Adrenal gland (tissue), 5 donors: ENCODE measurements at regions not wholly inside any gene's neighbourhood (a gene's known extent, or its start where the extent isn't known, plus 50 kb on each side); places are given as distances from the start of the nearest gene placed in this dataset.

Source experiments
- CTCF ChIP-seq, 6 experiments: fragments of 450-650 bp in 4 of 6; fragments of 200-600 bp in 2 of 6; sonication (generic) in 1 of 6; IDR thresholded peaks; 1 replicate in 5 of 6; 2 replicates in 1 of 6; pipeline versions ENCODE4 v1.5.1 to v1.8.0; 2016 to 2021; ENCODE audit warnings: antibody characterized with exemption in 6 of 6, mild to moderate bottlenecking in 2 of 6, moderate library complexity in 1 of 6
- POLR2A ChIP-seq, 2 donors: fragments of 450-650 bp; IDR thresholded peaks; one replicate each; pipeline ENCODE4 v1.6.1; 2017; ENCODE audit warnings: antibody characterized with exemption in 2 of 2, mild to moderate bottlenecking in 2 of 2, moderate library complexity in 1 of 2
- donor health status: DM: no; HTN: no; CAD: no.

GRCh38 chr7:112881-113280 is 79.5 kb upstream of the FAM20C start:
- TF ChIP-seq CTCF (IDR thresholded peaks at IDR 0.05), result no peak
- no peak for TF ChIP-seq POLR2A (IDR thresholded peaks at IDR 0.05)
